ENCODE measurements at regions not wholly inside any gene's neighbourhood (a gene's known extent, or its start where the extent isn't known, plus 50 kb on each side); places are given as distances from the start of the nearest gene placed in this dataset.
"Not testable (repeated sequence)": the region's sequence is repeated elsewhere in the genome, so short reads cannot be mapped to it uniquely, and the experiment has no call there.

- no peak for TF ChIP-seq SP1 (IDR thresholded peaks at IDR 0.05)
- TF ChIP-seq ZNF384 (IDR thresholded peaks at IDR 0.05), result no peak
- TF ChIP-seq L3MBTL2 (conservative IDR thresholded peaks at IDR 0.05), result no peak
- no peak for TF ChIP-seq NFRKB (IDR thresholded peaks at IDR 0.05)
- no peak for TF ChIP-seq PKNOX1 (IDR thresholded peaks at IDR 0.05)
- no peak for TF ChIP-seq FOXM1 (IDR thresholded peaks at IDR 0.05; ENCODE audit: borderline replicate concordance)
- TF ChIP-seq SUZ12 (IDR thresholded peaks at IDR 0.05), result no peak
- TF ChIP-seq HDGF (IDR thresholded peaks at IDR 0.05; ENCODE audit: borderline replicate concordance), result no peak
- TF ChIP-seq TARDBP (IDR thresholded peaks at IDR 0.05), result no peak
- no peak for TF ChIP-seq LEF1 (IDR thresholded peaks at IDR 0.05; ENCODE audit: borderline replicate concordance)
- no peak for TF ChIP-seq FOXK2 (IDR thresholded peaks at IDR 0.05)
- no peak for TF ChIP-seq BHLHE40 (IDR thresholded peaks at IDR 0.05; ENCODE audit: borderline replicate concordance)
- TF ChIP-seq FOXA1 (IDR thresholded peaks at IDR 0.05), result no peak
- no peak for TF ChIP-seq CTBP1 (IDR thresholded peaks at IDR 0.05; ENCODE audit: borderline replicate concordance)
- TF ChIP-seq ARNT (IDR thresholded peaks at IDR 0.05), result no peak
- POLR2A ChIA-PET, result no interaction called here
- DNase-seq (ENCODE audit: extremely low spot score), result no peak
- CTCF ChIA-PET, result no interaction called here
Measured at GRCh38 chr10:32187686-32188085, 131.5 kb upstream of the KIF5B start.

GRCh38 chr10:32183652-32184051, 127.4 kb upstream of the KIF5B start:
- DNase-seq (ENCODE audit: extremely low spot score); POLR2A ChIA-PET: not testable (repeated sequence)
- CTCF ChIA-PET, result interaction anchor here (0.7 kb wide), 1 partner anchor 34 kb away, joined by 11 read pairs; no protein-coding TSS in a partner anchor

GRCh38 chr10:32182476-32182875, 126.3 kb upstream of the KIF5B start:
- DNase-seq (ENCODE audit: extremely low spot score), result no peak
- ChIA-PET POLR2A (no interaction called here), CTCF (no interaction called here)
- TF ChIP-seq NFRKB (IDR thresholded peaks at IDR 0.05), result no peak
- no peak for TF ChIP-seq FOXK2 (IDR thresholded peaks at IDR 0.05)
- TF ChIP-seq TARDBP (IDR thresholded peaks at IDR 0.05), result no peak

GRCh38 chr10:32180390-32181280, 124.4 kb upstream of the KIF5B start:
- no peak for DNase-seq (ENCODE audit: extremely low spot score)
- ChIA-PET CTCF (no interaction called here), POLR2A (no interaction called here)
- TF ChIP-seq FOXK2 (IDR thresholded peaks at IDR 0.05) (no peak), L3MBTL2 (conservative IDR thresholded peaks at IDR 0.05) (no peak), PKNOX1 (IDR thresholded peaks at IDR 0.05) (no peak), SP1 (IDR thresholded peaks at IDR 0.05) (no peak), ZNF384 (IDR thresholded peaks at IDR 0.05) (no peak), ARNT (IDR thresholded peaks at IDR 0.05) (no peak), BHLHE40 (IDR thresholded peaks at IDR 0.05; ENCODE audit: borderline replicate concordance) (no peak), SUZ12 (IDR thresholded peaks at IDR 0.05) (no peak), HDGF (IDR thresholded peaks at IDR 0.05; ENCODE audit: borderline replicate concordance) (no peak), FOXM1 (IDR thresholded peaks at IDR 0.05; ENCODE audit: borderline replicate concordance) (no peak), LEF1 (IDR thresholded peaks at IDR 0.05; ENCODE audit: borderline replicate concordance) (no peak), ELF4 (IDR thresholded peaks at IDR 0.05) (no peak), CTBP1 (IDR thresholded peaks at IDR 0.05; ENCODE audit: borderline replicate concordance) (no peak)

GRCh38 chr10:32179836-32180235, 123.6 kb upstream of the KIF5B start:
- ChIA-PET CTCF (interaction anchor here (0.6 kb wide), 1 partner anchor 962 kb away, joined by 3 read pairs; no protein-coding TSS in a partner anchor), POLR2A (no interaction called here)
- TF ChIP-seq HDGF (IDR thresholded peaks at IDR 0.05; ENCODE audit: borderline replicate concordance) (no peak), SUZ12 (IDR thresholded peaks at IDR 0.05) (no peak), FOXM1 (IDR thresholded peaks at IDR 0.05; ENCODE audit: borderline replicate concordance) (no peak), LEF1 (IDR thresholded peaks at IDR 0.05; ENCODE audit: borderline replicate concordance) (no peak), ZNF384 (IDR thresholded peaks at IDR 0.05) (no peak), ELF4 (IDR thresholded peaks at IDR 0.05) (no peak), FOXA1 (IDR thresholded peaks at IDR 0.05) (no peak), TARDBP (IDR thresholded peaks at IDR 0.05) (no peak), FOXK2 (IDR thresholded peaks at IDR 0.05) (no peak), BHLHE40 (IDR thresholded peaks at IDR 0.05; ENCODE audit: borderline replicate concordance) (no peak), L3MBTL2 (conservative IDR thresholded peaks at IDR 0.05) (no peak), ARNT (IDR thresholded peaks at IDR 0.05) (no peak)
- no peak for DNase-seq (ENCODE audit: extremely low spot score)

- POLR2A ChIA-PET; DNase-seq (ENCODE audit: extremely low spot score): not testable (repeated sequence)
- CTCF ChIA-PET, result interaction anchor here (0.9 kb wide), 1 partner anchor 252 kb away, joined by 3 read pairs; no protein-coding TSS in a partner anchor
Measured at GRCh38 chr10:32177594-32177993, 121.4 kb upstream of the KIF5B start.

- ChIA-PET POLR2A (no interaction called here), CTCF (interaction anchor here (0.6 kb wide), 1 partner anchor 85 kb away, joined by 3 read pairs; no protein-coding TSS in a partner anchor)
- TF ChIP-seq L3MBTL2 (conservative IDR thresholded peaks at IDR 0.05) (no peak), LEF1 (IDR thresholded peaks at IDR 0.05; ENCODE audit: borderline replicate concordance) (no peak), HDGF (IDR thresholded peaks at IDR 0.05; ENCODE audit: borderline replicate concordance) (no peak), FOXK2 (IDR thresholded peaks at IDR 0.05) (no peak)
- DNase-seq (ENCODE audit: extremely low spot score), result no peak
Measured at GRCh38 chr10:32175629-32176028, 119.4 kb upstream of the KIF5B start.
